B cell (primary cell): ENCODE measurements at regions not wholly inside any gene's neighbourhood (a gene's known extent, or its start where the extent isn't known, plus 50 kb on each side); places are given as distances from the start of the nearest gene placed in this dataset.

Source experiments
- ATAC-seq: fragments of 200-7000 bp; cut with Tn5 transposase; one replicate; pipeline ENCODE4 v1.10.0; 2021; ENCODE audit warnings: low read depth, mild to moderate bottlenecking, moderate number of reproducible peaks, moderate library complexity
- CTCF ChIA-PET: fragments of 350-600 bp; sonication (Branson Sonifier 250); formaldehyde crosslinking; loops from one replicate; lab custom pipeline; 2021; ENCODE audit warnings: antibody characterized with exemption, inconsistent platforms; lab: Charles Lee
- POLR2A ChIA-PET: fragments of 350-600 bp; sonication (Branson Sonifier 250); formaldehyde crosslinking; loops from one replicate; lab custom pipeline; 2021; ENCODE audit warnings: antibody characterized with exemption; lab: Charles Lee
- DNase-seq: peaks from one replicate; pipeline ENCODE4 v3.0.0; 2013
- H2AFZ ChIP-seq: 2 replicates; pipeline ENCODE4 v1.6.1; 2012; ENCODE audit warnings: mild to moderate bottlenecking, low read depth, low read length; ENCODE audit not compliant: insufficient read depth, poor library complexity, severe bottlenecking
- H3K27ac ChIP-seq, 2 donors: 1 replicate in 1 of 2; 2 replicates in 1 of 2; pipeline ENCODE4 v1.5.1; 2012 to 2013; ENCODE audit warnings: low read length in 2 of 2, mild to moderate bottlenecking in 2 of 2, moderate library complexity in 1 of 2
- H3K27me3 ChIP-seq, 4 experiments: fragments of 200-600 bp in 1 of 4; sonication (generic) in 1 of 4; replicated peaks in 1 of 4; 1 replicate in 2 of 4; 2 replicates in 2 of 4; pipeline versions ENCODE4 v1.6.1 to v1.7.0; 2013 to 2016; ENCODE audit warnings: low read length in 3 of 4, mild to moderate bottlenecking in 2 of 4, mixed read lengths in 1 of 4, moderate library complexity in 1 of 4; ENCODE audit not compliant: insufficient read depth in 4 of 4, control insufficient read depth in 3 of 4; ENCODE audit errors: control extremely low read depth in 1 of 4
- H3K36me3 ChIP-seq, 2 experiments: replicated peaks in 1 of 2; 1 replicate in 1 of 2; 2 replicates in 1 of 2; pipeline versions ENCODE4 v1.6.1 to v1.7.1; 2013; ENCODE audit warnings: low read length in 1 of 2; ENCODE audit not compliant: insufficient read depth in 2 of 2, control insufficient read depth in 1 of 2; ENCODE audit errors: control extremely low read depth in 1 of 2, extremely low read depth in 1 of 2
- H3K4me1 ChIP-seq, 2 donors: fragments of 200-600 bp in 1 of 2; sonication (generic) in 1 of 2; 1 replicate in 1 of 2; 2 replicates in 1 of 2; pipeline versions ENCODE4 v1.5.1 to v1.6.1; 2013 to 2017; ENCODE audit warnings: low read length in 2 of 2; ENCODE audit not compliant: control insufficient read depth in 2 of 2, insufficient read depth in 2 of 2
- H3K4me2 ChIP-seq: replicated peaks from 2 replicates; pipeline ENCODE3; 2012; ENCODE audit warnings: mild to moderate bottlenecking, low read depth, low read length; ENCODE audit not compliant: poor library complexity, severe bottlenecking
- H3K4me3 ChIP-seq, 5 experiments: fragments of 200-600 bp in 1 of 5; sonication (generic) in 1 of 5; 1 replicate in 3 of 5; 2 replicates in 2 of 5; pipeline versions ENCODE4 v1.5.1 to v1.7.0; 2011 to 2016; ENCODE audit warnings: low read length in 4 of 5, mild to moderate bottlenecking in 4 of 5, low read depth in 2 of 5, control low read depth in 1 of 5, moderate library complexity in 1 of 5; ENCODE audit not compliant: insufficient read depth in 1 of 5; ENCODE audit errors: control extremely low read depth in 1 of 5, extremely low read depth in 1 of 5
- H3K79me2 ChIP-seq: fragments of 200-600 bp; sonication (generic); one replicate; pipeline ENCODE4 v1.6.0; 2016; ENCODE audit warnings: low read length; ENCODE audit not compliant: control insufficient read depth, insufficient read depth
- H3K9ac ChIP-seq: fragments of 200-600 bp; sonication (generic); 2 replicates; pipeline ENCODE4 v1.6.1; 2017; ENCODE audit warnings: mild to moderate bottlenecking, low read length, moderate library complexity
- H3K9me3 ChIP-seq, 3 donors: one replicate each; pipeline versions ENCODE4 v1.6.1 to v1.7.1; 2013; ENCODE audit warnings: low read length in 2 of 3; ENCODE audit not compliant: control insufficient read depth in 2 of 3, insufficient read depth in 1 of 3; ENCODE audit errors: control extremely low read depth in 1 of 3
- H4K20me1 ChIP-seq: 2 replicates; pipeline ENCODE4 v1.6.0; 2012; ENCODE audit warnings: mild to moderate bottlenecking, low read length; ENCODE audit not compliant: insufficient read depth, control insufficient read depth, poor library complexity, severe bottlenecking
- H3K27ac Mint-ChIP-seq: one replicate; pipeline ENCODE4 v1.8.0; 2021; ENCODE audit warnings: mixed read lengths
- H3K27me3 Mint-ChIP-seq: one replicate; pipeline ENCODE4 v1.8.0; 2021; ENCODE audit warnings: mixed read lengths
- H3K4me1 Mint-ChIP-seq: one replicate; pipeline ENCODE4 v1.8.0; 2021; ENCODE audit warnings: mixed read lengths
- H3K4me3 Mint-ChIP-seq: one replicate; pipeline ENCODE4 v1.8.0; 2021; ENCODE audit warnings: mixed read lengths
- H3K9me3 Mint-ChIP-seq: one replicate; pipeline ENCODE4 v1.8.0; 2022; ENCODE audit warnings: mixed read lengths; ENCODE audit not compliant: insufficient read depth
- CTCF ChIP-seq: fragments of 200-600 bp; IDR thresholded peaks from one replicate; pipeline ENCODE4 v1.8.0; 2022; ENCODE audit warnings: antibody characterized with exemption, mild to moderate bottlenecking
- EZH2 ChIP-seq: IDR thresholded peaks from 2 replicates; pipeline ENCODE4 v1.6.1; 2012; ENCODE audit warnings: borderline replicate concordance, low read depth, mild to moderate bottlenecking, moderate library complexity, low read length; ENCODE audit not compliant: insufficient read depth, poor library complexity, severe bottlenecking
- whole genome bisulfite sequencing: methylation state at CpG from one replicate; pipeline ENCODE4 v1.1.5; 2013; ENCODE audit warnings: missing lambda C conversion rate; ENCODE audit not compliant: insufficient coverage; 5-methylcytosine and 5-hydroxymethylcytosine counted together
- intact Hi-C: fragments of 100-400 bp; cut with micrococcal nuclease; formaldehyde crosslinking; loops from one replicate; pipeline ENCODE4 v1.10.0; 2022

GRCh38 chr4:62133101-62133897, 933.2 kb downstream of the ADGRL3 start:
- Histone ChIP-seq H3K4me2 (no peak overlapping the region), H3K27me3 (no peaks in the 10 kb centered on the region), H3K9me3 (peaks cover 0 to 13% (median 0%) of the 10 kb centered on the region in 3 donors), H4K20me1 (no peaks in the 10 kb centered on the region), H3K27ac (no peak overlapping the region), H2AFZ (no peak overlapping the region), H3K79me2 (no peaks in the 10 kb centered on the region), H3K4me3 (no peak overlapping the region), H3K9ac (no peak overlapping the region), H3K4me1 (no peaks in the 10 kb centered on the region), H3K36me3 (no peaks in the 10 kb centered on the region)
- H3K4me3 Mint-ChIP-seq, result no peak overlapping the region
- no CpG with 5 or more reads among the region's 1 CpG for WGBS
- DNase-seq (no peak), ATAC-seq (no peak)
- H3K27me3 Mint-ChIP-seq, result no peaks in the 10 kb centered on the region
- peaks cover 5% of the 10 kb centered on the region for H3K9me3 Mint-ChIP-seq
- ChIA-PET POLR2A (no interaction called here), CTCF (no interaction called here)
- TF ChIP-seq EZH2, result no peak
- no peak for TF ChIP-seq CTCF
- no peaks in the 10 kb centered on the region for H3K4me1 Mint-ChIP-seq
- H3K27ac Mint-ChIP-seq, result no peak overlapping the region
- intact Hi-C loops, result no loop called here

- intact Hi-C loops, result no loop called here
- ChIA-PET POLR2A (no interaction called here), CTCF (no interaction called here)
- no peak overlapping the region for H3K4me3 ChIP-seq
- 84% methylated on average over 3 of the region's 3 CpGs for WGBS
- Mint-ChIP-seq H3K27me3 (no peaks in the 10 kb centered on the region), H3K9me3 (peaks cover 5% of the 10 kb centered on the region), H3K4me1 (no peaks in the 10 kb centered on the region), H3K4me3 (no peak overlapping the region), H3K27ac (no peak overlapping the region)
- H3K36me3 ChIP-seq, result no peaks in the 10 kb centered on the region
- no peak overlapping the region for H3K9ac ChIP-seq
- H3K4me2 ChIP-seq, result no peak overlapping the region
- no peak for TF ChIP-seq CTCF
- no peak for TF ChIP-seq EZH2
- H3K9me3 ChIP-seq, result peaks cover 0 to 10% (median 1%) of the 10 kb centered on the region in 3 donors
- no peak overlapping the region for H3K27ac ChIP-seq
- H3K27me3 ChIP-seq, result no peaks in the 10 kb centered on the region
- H3K79me2 ChIP-seq, result no peaks in the 10 kb centered on the region
- DNase-seq (no peak), ATAC-seq (no peak)
- no peaks in the 10 kb centered on the region for H3K4me1 ChIP-seq
- no peak overlapping the region for H2AFZ ChIP-seq
- H4K20me1 ChIP-seq, result no peaks in the 10 kb centered on the region
Measured at GRCh38 chr4:62131049-62131448, 930.9 kb downstream of the ADGRL3 start.
